ENCODE measurements at regions not wholly inside any gene's neighbourhood (a gene's known extent, or its start where the extent isn't known, plus 50 kb on each side); places are given as distances from the start of the nearest gene placed in this dataset.

DNA sequence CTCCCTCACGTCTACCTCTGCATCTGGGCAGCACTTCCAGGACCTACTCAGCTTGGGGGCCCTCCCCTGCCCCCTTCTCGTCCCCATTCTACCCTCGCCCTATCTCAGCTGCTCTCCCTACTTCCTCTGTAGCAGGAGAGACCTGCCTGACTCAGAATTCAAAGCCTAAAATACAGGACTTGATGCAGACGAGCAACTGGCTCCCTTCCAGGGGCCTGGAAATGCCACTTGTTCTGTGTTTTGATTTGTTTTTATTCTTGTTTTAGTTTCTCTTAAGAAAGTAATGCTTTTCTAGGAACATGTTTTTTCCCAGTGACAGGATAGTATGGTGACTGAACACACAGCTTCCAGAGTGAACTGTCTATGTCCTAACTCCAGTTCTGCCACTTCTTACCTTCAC, 320.4 kb upstream of the CDH4 start:
- no peak for DNase-seq (ENCODE audit: low read depth)

DNA sequence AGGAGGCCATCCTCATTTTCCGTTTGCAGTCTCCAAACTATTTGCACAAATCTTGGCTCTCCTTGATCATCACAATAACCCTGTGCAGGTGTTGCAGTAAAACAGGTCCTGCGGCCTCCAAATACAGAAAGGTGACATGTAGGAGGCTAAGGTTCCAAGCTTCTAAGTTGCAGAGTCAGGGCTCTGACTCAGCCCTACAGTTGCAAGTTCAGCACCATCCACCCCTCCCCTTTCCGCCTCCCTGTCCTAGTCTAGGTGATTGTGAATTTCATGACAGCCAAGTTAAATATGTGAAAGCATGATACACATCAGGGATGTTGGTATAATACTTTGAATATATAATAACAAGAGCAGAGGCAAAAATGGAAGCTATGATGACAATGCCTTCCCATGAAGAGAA, 317.3 kb upstream of the CDH4 start:
- no peak for DNase-seq (ENCODE audit: low read depth)

DNA sequence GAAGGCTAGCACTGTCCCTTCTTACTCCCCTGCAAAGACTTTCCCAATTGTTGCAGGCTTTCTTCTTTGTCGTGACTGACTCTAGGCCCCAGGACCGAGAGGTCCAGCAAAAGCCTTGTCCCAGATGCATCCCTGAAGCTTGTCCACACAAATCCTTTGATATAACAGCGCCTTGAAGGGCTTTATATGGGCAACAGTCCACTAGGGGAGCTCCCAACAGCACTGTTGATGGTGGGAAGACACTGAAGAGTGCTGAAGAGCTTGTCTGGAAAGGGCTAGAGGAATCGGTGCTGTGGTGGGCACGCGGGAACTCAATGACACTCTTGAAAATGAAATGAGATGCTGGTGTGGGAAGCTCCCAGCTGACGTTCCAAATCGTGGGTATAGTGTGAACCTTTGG, 316.1 kb upstream of the CDH4 start:
- no peak for DNase-seq (ENCODE audit: low read depth)

- DNase-seq (ENCODE audit: low read depth) = no peak
These were observed 314.5 kb upstream of the CDH4 start for GRCh38 chr20:60937585-60937984.

DNA sequence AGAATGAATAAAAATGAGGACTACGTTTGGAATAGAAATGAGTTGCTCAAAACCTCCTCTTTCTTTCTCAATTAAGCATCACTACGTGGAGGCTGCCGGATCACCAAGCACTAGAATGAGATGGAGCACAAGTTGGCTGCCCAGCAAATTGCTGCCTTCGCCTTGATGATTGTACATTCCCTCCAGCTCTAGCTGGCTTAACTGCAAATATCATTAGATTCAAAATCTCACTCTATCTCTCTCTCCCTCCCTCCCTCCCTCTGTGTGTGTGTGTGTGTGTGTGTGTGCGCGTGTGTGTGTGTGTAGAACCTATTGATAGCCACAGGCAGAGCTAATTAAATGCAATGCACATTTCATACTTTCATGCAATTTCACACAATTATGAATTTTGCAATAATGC, 310.7 kb upstream of the CDH4 start:
- DNase-seq (ENCODE audit: low read depth) = no peak

- DNase-seq (ENCODE audit: low read depth) = no peak
These were observed 304.2 kb upstream of the CDH4 start for GRCh38 chr20:60947819-60948218.

GRCh38 chr20:60948224-60948623, 303.8 kb upstream of the CDH4 start:
- DNase-seq (ENCODE audit: low read depth) = no peak

- DNase-seq (ENCODE audit: low read depth) = no peak
These were observed 301.5 kb upstream of the CDH4 start for GRCh38 chr20:60950561-60950960.

DNA sequence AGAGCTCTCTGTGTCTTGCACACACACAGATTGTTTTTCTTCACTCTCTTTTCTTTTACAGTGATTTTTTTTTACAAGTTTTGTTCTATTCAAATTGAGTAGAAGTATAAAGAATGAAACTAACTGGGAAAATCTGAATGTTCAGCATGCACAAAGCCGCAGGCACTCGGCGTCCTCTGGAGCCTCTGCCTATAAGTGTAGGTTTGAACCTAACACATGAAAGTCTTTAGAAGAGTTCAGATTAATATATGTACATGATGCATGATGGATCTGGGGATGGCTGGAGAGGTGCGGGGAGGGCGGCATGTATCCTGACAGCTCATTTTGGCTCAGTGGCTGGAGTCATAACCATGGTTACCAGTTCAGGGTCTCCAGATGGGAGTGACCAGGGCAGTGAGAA, 301.1 kb upstream of the CDH4 start:
- DNase-seq (ENCODE audit: low read depth) = no peak

DNA sequence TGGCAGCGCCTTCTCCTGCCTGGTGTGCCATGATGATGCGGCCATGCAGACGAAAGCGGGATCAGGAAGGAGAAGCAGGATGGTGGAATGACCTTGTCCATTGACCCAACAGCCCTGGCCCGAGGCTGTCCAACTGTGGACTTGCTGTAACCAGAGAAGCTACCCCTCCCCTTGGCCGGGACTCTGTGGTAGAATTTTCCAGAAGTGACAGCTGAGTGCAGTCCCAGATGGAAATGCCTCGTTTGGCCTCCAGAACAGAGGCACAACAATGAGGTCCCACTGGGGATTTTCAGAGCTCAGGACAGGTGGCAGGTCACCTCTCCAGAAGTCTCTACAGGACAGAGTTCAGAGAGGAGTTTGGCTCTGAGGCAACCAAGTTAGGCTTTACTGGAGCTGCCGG, 299.2 kb upstream of the CDH4 start:
- DNase-seq (ENCODE audit: low read depth) = no peak

- no peak for DNase-seq (ENCODE audit: low read depth)
These were observed 298.7 kb upstream of the CDH4 start for GRCh38 chr20:60953321-60953720.

DNA sequence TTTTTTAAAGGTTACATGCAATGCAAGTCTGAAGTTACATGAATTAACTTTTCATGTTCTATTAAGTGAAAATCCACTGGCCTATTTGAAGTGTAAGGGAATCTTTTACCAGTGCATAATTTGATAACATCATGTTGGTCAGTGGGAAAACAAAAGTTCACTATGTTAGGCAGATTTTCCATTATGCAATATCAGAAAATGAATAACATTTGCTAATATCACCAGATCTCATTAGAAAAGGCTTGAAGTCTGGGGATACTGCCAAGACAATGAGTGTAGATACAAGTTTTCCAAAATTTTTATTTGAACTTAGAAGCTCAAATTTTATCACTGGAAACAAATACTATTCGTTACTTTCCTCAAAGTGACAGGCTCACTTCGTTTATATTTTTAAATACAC, 296.4 kb upstream of the CDH4 start:
- DNase-seq (ENCODE audit: low read depth) = no peak

DNA sequence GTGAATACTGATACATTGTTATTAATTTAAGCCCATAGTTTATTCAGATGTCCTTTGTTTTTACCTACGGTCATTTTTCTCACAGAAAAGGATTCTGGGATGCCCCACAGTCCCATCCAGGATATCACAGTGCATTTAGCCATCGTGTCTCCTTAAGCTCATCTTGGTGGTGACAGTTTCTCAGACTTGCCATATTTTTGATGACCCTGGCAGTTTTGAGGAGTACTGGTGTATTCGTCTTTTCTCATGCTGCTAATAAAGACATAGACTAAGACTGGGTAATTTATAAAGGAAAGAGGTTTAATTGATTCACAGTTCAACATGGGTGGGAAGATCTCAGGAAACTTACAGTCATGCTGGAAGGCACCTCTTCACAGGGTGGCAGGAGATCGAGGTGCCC, 295.9 kb upstream of the CDH4 start:
- no peak for DNase-seq (ENCODE audit: low read depth)

DNA sequence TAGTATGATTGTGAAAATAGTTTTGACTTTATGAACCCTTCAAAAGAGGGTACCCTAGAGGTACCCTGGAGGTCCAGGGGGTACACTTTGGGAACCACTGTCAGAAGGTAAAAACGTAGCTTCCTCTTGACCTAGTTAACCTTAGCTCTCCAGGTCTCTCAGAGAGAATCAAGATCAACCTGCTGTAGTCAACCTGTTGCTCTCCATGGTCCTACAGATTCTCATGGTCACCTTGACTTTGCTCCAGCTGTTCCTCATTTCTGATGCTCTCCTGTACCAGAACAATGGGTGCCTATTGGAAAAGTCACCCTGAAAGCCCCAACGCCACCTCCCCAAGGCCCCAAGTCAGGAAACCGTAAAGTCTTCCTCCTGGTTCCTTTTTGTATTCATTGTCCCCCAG, 294.4 kb upstream of the CDH4 start:
- DNase-seq (ENCODE audit: low read depth) = no peak

DNA sequence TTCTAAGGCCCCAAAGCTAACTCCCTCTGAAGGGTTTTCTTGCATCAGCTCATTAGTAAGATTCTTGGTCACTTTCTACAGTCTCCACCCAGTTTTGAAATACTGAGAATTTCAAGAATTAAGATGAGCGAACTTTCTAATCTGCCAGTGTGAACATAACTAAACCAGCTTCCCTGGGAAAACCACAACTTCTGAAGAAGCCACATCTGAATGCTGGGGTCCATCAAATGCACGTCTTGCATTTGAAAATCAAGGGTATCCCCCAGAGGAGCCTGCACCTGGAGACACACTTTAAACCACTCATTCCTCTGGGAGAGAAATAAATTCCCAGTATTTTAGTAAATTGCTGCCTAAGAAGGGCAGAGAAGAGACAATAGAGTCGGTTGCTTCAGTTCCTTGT, 292.1 kb upstream of the CDH4 start:
- no peak for DNase-seq (ENCODE audit: low read depth)

DNA sequence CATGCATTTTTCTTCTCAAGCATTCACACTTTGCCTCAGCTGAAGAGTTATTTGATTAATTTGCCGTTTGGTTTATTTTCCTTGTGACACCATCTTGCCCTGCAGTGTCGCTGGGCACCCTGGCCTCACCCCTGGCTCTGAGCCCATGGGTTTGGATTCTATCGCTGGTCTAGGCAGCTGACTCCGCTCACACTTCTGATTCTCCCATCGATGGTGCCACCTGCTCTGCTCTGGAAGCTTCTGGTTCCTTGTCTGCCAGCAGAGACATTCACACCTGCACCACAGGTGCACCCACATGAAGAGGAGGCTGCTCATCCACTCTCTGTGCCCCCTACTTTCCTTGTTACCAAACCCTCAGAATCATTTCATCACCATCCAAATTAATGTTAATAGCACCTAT, 291.6 kb upstream of the CDH4 start:
- DNase-seq (ENCODE audit: low read depth) = no peak

DNA sequence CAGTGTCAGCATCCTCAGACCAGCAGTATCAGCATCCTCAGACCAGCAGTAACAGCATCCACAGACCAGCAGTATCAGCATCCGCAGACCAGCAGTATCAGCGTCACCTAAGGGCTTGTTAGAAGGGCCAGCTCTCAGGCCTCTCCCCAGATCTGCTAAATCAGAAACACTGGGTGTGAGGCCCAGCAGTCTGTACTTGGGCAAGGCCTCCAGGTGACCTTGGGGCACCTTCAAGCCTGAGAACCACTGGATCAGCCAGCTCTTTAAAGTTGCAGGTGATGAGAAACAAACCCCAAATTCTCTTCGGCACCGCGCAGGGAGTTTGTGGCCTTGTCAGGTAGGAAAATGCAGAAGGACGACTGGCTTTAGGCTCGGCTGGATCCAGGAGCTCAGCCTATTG, 290.5 kb upstream of the CDH4 start:
- no peak for DNase-seq (ENCODE audit: low read depth)

DNA sequence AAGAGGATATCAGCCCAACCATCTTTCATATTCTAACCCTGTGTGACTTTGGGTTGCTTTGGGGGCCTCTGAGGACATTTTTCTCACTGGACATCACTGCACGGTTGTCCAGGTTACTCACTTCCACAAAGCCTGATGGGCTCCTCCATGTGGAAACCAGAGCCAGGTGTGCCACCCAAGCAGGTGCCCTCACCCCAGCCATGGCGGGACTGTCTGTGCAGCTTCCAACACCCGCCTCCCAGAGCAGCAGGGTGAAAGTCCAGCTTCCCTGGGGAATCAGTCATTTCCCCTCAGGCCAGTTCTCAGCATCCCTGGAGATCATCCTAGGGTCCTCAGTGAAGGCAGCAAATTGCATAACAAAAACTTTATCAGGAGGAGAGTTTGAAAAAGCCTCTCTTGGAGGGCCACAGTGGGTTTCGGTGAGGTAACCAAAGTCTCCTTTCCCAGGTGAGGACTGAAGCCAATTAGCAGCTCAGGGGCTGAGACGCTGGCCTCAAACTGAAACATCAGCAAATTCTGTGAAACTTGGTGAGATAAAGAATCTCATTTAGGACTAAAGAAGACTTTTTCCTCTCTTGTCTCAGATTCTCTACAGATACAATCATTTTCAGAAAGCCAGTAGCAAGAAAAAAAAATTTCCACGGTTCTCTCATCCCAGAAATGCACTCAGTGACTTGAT, 289.6 kb upstream of the CDH4 start:
- no peak for DNase-seq (ENCODE audit: low read depth)

DNA sequence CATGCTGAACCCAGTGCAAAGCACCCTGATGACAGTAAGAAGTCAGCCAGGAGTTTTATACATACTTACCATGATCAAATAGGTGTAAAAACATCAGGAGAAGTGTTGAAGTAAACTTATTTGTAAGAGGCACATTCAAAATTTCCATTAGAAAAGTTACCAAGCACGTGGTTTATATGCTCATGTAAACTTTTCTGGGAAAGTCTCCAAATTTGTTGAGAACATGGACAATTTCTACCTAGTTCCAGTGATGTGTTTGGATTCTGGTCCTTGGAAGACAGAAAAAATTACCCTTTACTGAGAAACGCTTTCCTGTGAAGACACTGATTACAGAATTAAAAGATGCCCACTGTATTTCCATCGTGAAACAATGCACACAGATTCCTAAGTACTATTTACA, 288.9 kb upstream of the CDH4 start:
- no peak for DNase-seq (ENCODE audit: low read depth)

- DNase-seq (ENCODE audit: low read depth) = no peak
These were observed 287.1 kb upstream of the CDH4 start for GRCh38 chr20:60964911-60965310.

GRCh38 chr20:60966031-60966430, 286.0 kb upstream of the CDH4 start:
- no peak for DNase-seq (ENCODE audit: low read depth)

- no peak for DNase-seq (ENCODE audit: low read depth)
These were observed 285.3 kb upstream of the CDH4 start for GRCh38 chr20:60966766-60967165.

- DNase-seq (ENCODE audit: low read depth) = no peak
These were observed 284.4 kb upstream of the CDH4 start for GRCh38 chr20:60967431-60968316.
